Body of pancreas (tissue), 4 donors: ENCODE measurements at regions not wholly inside any gene's neighbourhood (a gene's known extent, or its start where the extent isn't known, plus 50 kb on each side); places are given as distances from the start of the nearest gene placed in this dataset.

ENCODE experiments used
- POLR2A ChIP-seq, 3 donors: fragments of 450-650 bp; IDR thresholded peaks; one replicate each; pipeline ENCODE4 v1.6.1; 2016; ENCODE audit warnings: antibody characterized with exemption in 3 of 3, mild to moderate bottlenecking in 2 of 3
- TF ChIP-seq, protein P1 (sequence below), 7 experiments: fragments of 450-650 bp in 4 of 7; fragments of 200-600 bp in 3 of 7; sonication (generic) in 3 of 7; IDR thresholded peaks; one replicate each; pipeline ENCODE4 v1.5.1; 2016 to 2019; ENCODE audit warnings: antibody characterized with exemption in 7 of 7

DNA sequence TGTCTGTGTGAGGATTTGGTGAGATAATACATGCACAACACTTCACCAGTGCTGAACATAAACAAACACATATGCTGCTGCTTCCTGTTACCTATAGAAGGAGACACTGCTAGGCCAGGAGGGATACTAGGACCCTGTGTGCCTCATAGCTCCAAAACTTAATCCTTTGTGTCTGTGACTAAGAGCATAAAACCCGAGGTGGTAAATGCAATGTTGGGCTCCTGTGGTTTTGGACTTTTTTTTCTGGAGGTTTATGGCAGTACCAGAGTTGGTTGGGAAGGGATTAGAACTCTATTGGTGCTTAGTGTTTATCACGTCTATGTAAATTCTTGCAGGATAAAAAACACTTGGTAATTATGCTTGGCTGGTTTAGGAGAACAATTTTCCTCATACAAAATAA lies 122.9 kb downstream of the NUF2 start:
- TF ChIP-seq, protein P1, sequence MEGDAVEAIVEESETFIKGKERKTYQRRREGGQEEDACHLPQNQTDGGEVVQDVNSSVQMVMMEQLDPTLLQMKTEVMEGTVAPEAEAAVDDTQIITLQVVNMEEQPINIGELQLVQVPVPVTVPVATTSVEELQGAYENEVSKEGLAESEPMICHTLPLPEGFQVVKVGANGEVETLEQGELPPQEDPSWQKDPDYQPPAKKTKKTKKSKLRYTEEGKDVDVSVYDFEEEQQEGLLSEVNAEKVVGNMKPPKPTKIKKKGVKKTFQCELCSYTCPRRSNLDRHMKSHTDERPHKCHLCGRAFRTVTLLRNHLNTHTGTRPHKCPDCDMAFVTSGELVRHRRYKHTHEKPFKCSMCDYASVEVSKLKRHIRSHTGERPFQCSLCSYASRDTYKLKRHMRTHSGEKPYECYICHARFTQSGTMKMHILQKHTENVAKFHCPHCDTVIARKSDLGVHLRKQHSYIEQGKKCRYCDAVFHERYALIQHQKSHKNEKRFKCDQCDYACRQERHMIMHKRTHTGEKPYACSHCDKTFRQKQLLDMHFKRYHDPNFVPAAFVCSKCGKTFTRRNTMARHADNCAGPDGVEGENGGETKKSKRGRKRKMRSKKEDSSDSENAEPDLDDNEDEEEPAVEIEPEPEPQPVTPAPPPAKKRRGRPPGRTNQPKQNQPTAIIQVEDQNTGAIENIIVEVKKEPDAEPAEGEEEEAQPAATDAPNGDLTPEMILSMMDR (IDR thresholded peaks at IDR 0.05): no peak
- no peak for TF ChIP-seq POLR2A (IDR thresholded peaks at IDR 0.05)
